ENCODE measurements at regions not wholly inside any gene's neighbourhood (a gene's known extent, or its start where the extent isn't known, plus 50 kb on each side); places are given as distances from the start of the nearest gene placed in this dataset.

DNA sequence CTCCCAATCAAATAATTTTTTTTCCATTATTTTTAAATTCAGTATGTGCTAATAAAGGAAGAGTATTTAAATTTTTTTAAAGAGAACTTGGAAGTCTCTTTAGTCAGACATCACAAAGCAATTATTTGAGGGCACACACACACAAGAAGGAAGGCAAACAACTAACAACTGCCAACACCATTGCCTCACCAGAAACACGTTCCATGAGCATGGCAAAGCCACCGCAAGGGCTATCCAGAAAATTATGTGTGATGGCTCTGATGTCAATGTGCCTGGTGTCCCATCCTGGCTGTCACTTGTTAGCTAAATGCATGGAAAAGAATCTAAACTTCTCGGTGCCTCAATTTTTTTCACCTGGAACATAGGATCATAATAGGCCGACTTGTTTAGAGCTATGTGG, 262.9 kb downstream of the SEC16B start:
- H3K27me3 ChIP-seq (ENCODE audit: control insufficient read depth, insufficient read depth, low read length) = peaks cover 11% of the 10 kb centered on the region
- H3K36me3 ChIP-seq (ENCODE audit: control insufficient read depth, insufficient read depth, low read length) = no peaks in the 10 kb centered on the region
- DNase-seq (ENCODE audit: low read depth) = no peak
- H3K4me3 ChIP-seq (ENCODE audit: low read depth, low read length) = no peak overlapping the region
- TF ChIP-seq, protein P1, sequence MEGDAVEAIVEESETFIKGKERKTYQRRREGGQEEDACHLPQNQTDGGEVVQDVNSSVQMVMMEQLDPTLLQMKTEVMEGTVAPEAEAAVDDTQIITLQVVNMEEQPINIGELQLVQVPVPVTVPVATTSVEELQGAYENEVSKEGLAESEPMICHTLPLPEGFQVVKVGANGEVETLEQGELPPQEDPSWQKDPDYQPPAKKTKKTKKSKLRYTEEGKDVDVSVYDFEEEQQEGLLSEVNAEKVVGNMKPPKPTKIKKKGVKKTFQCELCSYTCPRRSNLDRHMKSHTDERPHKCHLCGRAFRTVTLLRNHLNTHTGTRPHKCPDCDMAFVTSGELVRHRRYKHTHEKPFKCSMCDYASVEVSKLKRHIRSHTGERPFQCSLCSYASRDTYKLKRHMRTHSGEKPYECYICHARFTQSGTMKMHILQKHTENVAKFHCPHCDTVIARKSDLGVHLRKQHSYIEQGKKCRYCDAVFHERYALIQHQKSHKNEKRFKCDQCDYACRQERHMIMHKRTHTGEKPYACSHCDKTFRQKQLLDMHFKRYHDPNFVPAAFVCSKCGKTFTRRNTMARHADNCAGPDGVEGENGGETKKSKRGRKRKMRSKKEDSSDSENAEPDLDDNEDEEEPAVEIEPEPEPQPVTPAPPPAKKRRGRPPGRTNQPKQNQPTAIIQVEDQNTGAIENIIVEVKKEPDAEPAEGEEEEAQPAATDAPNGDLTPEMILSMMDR (IDR thresholded peaks at IDR 0.05; ENCODE audit: insufficient read depth, low read length, poor library complexity, severe bottlenecking) = no peak

DNA sequence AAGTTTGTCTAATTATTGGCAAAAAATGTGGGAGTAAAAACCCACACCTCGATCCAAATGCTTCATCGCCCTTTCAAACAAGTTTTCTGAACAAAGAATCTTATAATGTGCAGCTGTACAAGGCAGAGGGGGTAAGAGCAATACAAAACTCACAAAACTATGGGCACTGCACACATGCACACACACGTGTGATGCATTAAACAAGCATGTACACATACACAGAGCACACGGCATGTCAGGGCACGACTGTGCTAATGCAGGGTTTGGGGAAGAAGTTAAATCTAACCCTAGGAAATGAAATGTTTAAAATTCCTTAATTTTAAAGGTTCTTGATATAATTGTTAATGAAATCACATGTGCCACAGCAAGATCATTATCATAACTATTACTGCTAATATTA, 264.0 kb downstream of the SEC16B start:
- Histone ChIP-seq H3K36me3 (ENCODE audit: control insufficient read depth, insufficient read depth, low read length) (no peaks in the 10 kb centered on the region), H3K27me3 (ENCODE audit: control insufficient read depth, insufficient read depth, low read length) (peaks cover 7% of the 10 kb centered on the region), H3K4me3 (ENCODE audit: low read depth, low read length) (no peak overlapping the region)
- TF ChIP-seq, protein P1 (IDR thresholded peaks at IDR 0.05; ENCODE audit: insufficient read depth, low read length, poor library complexity, severe bottlenecking) = no peak
- DNase-seq (ENCODE audit: low read depth) = no peak

DNA sequence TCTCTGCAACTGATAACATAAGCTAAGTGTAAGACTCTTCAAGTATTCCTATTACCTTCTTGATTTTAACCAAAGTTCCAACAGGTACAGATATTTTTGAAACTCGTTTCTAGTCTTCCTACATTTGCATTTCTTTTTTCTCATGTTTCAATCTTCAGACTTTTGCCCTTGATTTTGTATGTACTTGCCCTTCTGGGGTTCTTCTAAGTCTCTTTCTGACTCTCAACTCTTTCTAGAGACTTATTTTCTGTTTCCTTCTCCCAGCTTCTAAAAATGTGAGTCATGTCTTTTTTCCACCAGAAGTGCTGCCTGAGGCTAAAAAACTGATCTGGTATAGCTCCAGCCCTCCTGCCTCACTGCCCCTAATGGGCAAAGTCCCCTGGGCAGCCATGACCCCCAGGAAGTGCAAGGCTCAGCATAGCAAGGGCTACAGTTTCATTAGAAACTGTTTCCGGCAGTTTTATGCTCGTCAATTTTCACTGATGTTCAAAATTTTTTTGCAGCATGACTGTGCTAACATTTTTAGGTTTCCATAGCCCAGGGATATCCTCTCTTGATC, 265.9 kb downstream of the SEC16B start:
- DNase-seq (ENCODE audit: low read depth) = no peak
- Histone ChIP-seq H3K27me3 (ENCODE audit: control insufficient read depth, insufficient read depth, low read length) (peaks cover 1% of the 10 kb centered on the region), H3K36me3 (ENCODE audit: control insufficient read depth, insufficient read depth, low read length) (no peaks in the 10 kb centered on the region), H3K4me3 (ENCODE audit: low read depth, low read length) (no peak overlapping the region)
- TF ChIP-seq, protein P1 (IDR thresholded peaks at IDR 0.05; ENCODE audit: insufficient read depth, low read length, poor library complexity, severe bottlenecking) = no peak

DNA sequence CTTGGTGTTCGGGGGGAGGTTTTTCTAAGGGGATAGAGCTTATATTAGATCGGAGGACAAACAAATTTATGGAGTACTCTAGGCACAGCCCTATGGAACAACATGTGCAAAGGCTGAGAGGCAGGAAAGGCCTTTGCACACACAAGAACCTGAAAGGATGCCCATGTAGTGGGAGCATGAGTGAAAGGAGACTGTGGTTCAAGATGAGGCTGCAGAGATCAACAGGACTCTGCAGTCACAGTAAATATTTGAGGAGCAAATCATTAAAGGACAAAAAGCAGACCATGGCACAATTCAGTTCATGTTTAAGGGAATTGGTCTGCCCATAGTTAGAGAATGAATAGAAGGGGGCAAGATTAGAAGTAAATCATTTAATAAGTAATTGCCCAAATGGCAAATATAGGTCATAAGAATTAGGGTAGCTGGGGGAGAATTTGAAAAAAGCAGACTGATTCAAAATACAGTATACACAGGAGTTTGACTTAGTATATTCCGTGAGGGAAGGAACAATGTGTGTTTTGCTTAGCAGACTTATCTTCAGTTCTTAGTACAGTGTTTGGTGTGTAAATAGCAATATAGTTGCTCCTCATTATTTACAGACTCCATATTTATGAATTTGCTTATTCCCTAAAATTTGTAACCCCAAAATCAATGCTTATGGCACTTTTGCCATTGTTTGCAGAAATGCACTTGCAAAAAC, 268.1 kb downstream of the SEC16B start:
- no peak for DNase-seq (ENCODE audit: low read depth)
- Histone ChIP-seq H3K27me3 (ENCODE audit: control insufficient read depth, insufficient read depth, low read length) (no peaks in the 10 kb centered on the region), H3K36me3 (ENCODE audit: control insufficient read depth, insufficient read depth, low read length) (no peaks in the 10 kb centered on the region), H3K4me3 (ENCODE audit: low read depth, low read length) (no peak overlapping the region)
- TF ChIP-seq, protein P1 (IDR thresholded peaks at IDR 0.05; ENCODE audit: insufficient read depth, low read length, poor library complexity, severe bottlenecking) = no peak

DNA sequence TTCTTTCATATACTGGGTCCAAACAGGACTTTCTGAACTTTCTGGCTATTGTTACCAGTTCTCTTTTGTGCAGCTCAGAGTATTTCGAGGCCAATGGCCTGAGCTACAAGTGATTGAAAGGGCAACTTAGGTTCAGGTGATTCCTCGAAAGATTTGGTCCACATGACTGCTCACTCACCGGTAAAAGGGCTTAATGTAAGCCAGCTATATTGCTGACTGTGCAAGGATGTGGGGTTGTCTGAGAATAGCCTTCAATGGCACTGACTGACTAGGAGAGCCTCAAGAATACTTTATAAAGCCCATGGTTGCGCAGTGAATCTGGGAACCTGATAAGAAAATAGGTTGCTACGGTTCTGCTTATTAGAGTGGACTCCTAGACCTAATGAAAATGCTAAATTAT, 269.0 kb downstream of the SEC16B start:
- no peak for DNase-seq (ENCODE audit: low read depth)
- H3K36me3 ChIP-seq (ENCODE audit: control insufficient read depth, insufficient read depth, low read length) = no peaks in the 10 kb centered on the region
- H3K27me3 ChIP-seq (ENCODE audit: control insufficient read depth, insufficient read depth, low read length) = no peaks in the 10 kb centered on the region
- no peak overlapping the region for H3K4me3 ChIP-seq (ENCODE audit: low read depth, low read length)
- TF ChIP-seq, protein P1 (IDR thresholded peaks at IDR 0.05; ENCODE audit: insufficient read depth, low read length, poor library complexity, severe bottlenecking) = no peak

DNA sequence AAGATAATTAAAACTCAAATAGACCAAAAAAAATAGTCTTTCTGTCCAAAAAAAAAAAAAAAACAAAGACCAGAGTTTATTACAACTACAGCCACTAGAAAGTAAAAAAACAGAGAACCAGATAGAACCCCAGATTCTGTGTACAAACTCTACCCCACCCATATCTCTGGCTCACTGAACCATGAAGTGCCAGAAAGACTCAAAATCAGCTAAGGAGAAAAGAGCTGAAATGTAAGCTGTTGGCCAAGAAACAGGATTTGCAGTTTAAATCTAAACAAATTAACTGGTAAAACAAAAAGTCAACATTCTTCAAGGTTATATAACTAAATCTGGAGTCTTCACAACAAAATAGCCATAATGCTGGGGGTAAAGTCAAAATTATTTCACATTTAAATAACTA, 278.9 kb downstream of the SEC16B start:
- no peak for DNase-seq (ENCODE audit: low read depth)

More for the DNA sequence above, 278.9 kb downstream of the SEC16B start:
- no peaks in the 10 kb centered on the region for H3K36me3 ChIP-seq (ENCODE audit: control insufficient read depth, insufficient read depth, low read length)
- no peaks in the 10 kb centered on the region for H3K27me3 ChIP-seq (ENCODE audit: control insufficient read depth, insufficient read depth, low read length)
- no peak overlapping the region for H3K4me3 ChIP-seq (ENCODE audit: low read depth, low read length)
- TF ChIP-seq, protein P1 (IDR thresholded peaks at IDR 0.05; ENCODE audit: insufficient read depth, low read length, poor library complexity, severe bottlenecking) = no peak

All from kidney epithelial cell (primary cell).